ENCODE measurements at regions not wholly inside any gene's neighbourhood (a gene's known extent, or its start where the extent isn't known, plus 50 kb on each side); places are given as distances from the start of the nearest gene placed in this dataset.

DNA sequence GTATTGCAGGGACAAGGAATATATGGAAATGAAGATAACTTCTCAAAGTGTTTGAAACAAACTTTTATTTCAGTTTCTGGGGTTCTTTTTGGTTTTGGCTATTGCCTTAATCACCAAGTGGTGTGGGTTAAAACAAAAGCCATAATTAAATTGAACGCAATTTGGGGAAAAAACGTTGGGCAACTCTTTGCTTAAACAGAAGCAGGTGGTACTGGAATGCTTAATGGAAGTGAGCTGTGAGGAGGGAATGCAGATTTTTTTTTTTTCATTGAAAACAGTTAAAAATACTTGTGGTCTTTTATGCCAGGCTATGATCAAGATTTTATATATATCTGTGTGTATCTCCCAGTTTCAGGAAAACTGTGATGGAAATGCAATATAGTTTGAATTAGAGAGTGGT lies 195.7 kb upstream of the TUT7 start:
- TF ChIP-seq, protein P1, sequence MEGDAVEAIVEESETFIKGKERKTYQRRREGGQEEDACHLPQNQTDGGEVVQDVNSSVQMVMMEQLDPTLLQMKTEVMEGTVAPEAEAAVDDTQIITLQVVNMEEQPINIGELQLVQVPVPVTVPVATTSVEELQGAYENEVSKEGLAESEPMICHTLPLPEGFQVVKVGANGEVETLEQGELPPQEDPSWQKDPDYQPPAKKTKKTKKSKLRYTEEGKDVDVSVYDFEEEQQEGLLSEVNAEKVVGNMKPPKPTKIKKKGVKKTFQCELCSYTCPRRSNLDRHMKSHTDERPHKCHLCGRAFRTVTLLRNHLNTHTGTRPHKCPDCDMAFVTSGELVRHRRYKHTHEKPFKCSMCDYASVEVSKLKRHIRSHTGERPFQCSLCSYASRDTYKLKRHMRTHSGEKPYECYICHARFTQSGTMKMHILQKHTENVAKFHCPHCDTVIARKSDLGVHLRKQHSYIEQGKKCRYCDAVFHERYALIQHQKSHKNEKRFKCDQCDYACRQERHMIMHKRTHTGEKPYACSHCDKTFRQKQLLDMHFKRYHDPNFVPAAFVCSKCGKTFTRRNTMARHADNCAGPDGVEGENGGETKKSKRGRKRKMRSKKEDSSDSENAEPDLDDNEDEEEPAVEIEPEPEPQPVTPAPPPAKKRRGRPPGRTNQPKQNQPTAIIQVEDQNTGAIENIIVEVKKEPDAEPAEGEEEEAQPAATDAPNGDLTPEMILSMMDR (IDR thresholded peaks at IDR 0.05; ENCODE audit: low read depth, low read length), result no peak
- no peak for TF ChIP-seq EZH2phosphoT487 (IDR thresholded peaks at IDR 0.05; ENCODE audit: low read depth)
- H3K27me3 ChIP-seq (ENCODE audit: low read depth, low read length), result peaks cover 13% of the 10 kb centered on the region; the same call in 1 of the 2 replicates
- H3K4me1 ChIP-seq (ENCODE audit: low read length), result no peaks in the 10 kb centered on the region
- no peak overlapping the region for H2AFZ ChIP-seq (ENCODE audit: low read depth, low read length)
- no peak overlapping the region for H3K27ac ChIP-seq (ENCODE audit: low read length)
- H4K20me1 ChIP-seq (ENCODE audit: insufficient read depth, low read length), result no peaks in the 10 kb centered on the region
- no peaks in the 10 kb centered on the region for H3K9me3 ChIP-seq (ENCODE audit: insufficient read depth, low read length)
- no peak overlapping the region for H3K9ac ChIP-seq (ENCODE audit: low read length)
- no peaks in the 10 kb centered on the region for H3K79me2 ChIP-seq (ENCODE audit: low read length)
- H3K4me2 ChIP-seq (ENCODE audit: low read length), result no peak overlapping the region
- no peak overlapping the region for H3K4me3 ChIP-seq (ENCODE audit: low read length)
- H3K36me3 ChIP-seq (replicated peaks; ENCODE audit: low read depth, low read length), result no peaks in the 10 kb centered on the region

DNA sequence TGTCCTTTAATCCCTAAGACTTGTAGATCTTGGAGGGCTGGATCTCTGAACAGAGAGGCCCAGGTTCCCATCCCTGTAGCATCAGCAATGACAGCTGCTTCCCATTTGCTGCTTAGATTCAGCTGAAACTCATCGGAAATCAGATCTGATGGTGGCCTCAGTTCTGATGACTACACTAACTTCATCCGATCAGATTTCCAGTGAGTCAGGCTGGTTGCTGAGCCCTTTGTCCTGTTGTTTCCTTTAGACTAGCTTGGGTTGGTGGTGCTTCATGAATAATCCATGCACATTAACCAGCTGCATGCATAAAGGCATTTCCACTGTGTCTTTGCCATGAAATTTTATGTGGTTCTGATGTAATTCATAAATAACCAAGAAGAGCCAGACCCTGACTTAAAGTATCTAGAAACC lies 195.2 kb upstream of the TUT7 start:
- Histone ChIP-seq H3K4me3 (ENCODE audit: low read length) (no peak overlapping the region), H2AFZ (ENCODE audit: low read depth, low read length) (no peak overlapping the region), H3K9me3 (ENCODE audit: insufficient read depth, low read length) (no peaks in the 10 kb centered on the region), H3K9ac (ENCODE audit: low read length) (no peak overlapping the region), H3K4me2 (ENCODE audit: low read length) (no peak overlapping the region), H3K36me3 (replicated peaks; ENCODE audit: low read depth, low read length) (no peaks in the 10 kb centered on the region), H3K79me2 (ENCODE audit: low read length) (no peaks in the 10 kb centered on the region), H3K4me1 (ENCODE audit: low read length) (no peaks in the 10 kb centered on the region), H3K27ac (ENCODE audit: low read length) (no peak overlapping the region), H4K20me1 (ENCODE audit: insufficient read depth, low read length) (no peaks in the 10 kb centered on the region), H3K27me3 (ENCODE audit: low read depth, low read length) (peaks cover 13% of the 10 kb centered on the region; the same call in 1 of the 2 replicates)
- no peak for TF ChIP-seq EZH2phosphoT487 (IDR thresholded peaks at IDR 0.05; ENCODE audit: low read depth)
- TF ChIP-seq, protein P1 (IDR thresholded peaks at IDR 0.05; ENCODE audit: low read depth, low read length), result no peak

DNA sequence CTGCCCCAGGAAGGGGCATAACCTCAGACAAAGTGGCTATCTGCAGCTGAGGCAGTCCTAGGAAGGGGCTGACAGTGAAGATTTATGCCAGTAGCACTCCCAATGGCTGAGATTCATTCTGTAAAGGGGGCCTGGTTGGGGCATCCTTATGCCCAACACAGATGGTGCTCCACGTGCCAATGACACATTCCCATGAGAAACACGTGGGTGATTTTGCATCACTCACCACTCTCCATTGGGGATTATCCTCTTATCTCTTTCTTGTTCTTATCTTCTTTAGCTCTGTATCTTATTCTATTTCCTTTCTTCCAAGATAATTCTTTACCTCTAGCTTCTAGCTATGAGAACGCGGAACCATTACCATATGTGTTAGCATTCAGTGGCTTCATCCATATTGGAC lies 194.0 kb upstream of the TUT7 start:
- no peaks in the 10 kb centered on the region for H3K79me2 ChIP-seq (ENCODE audit: low read length)
- H3K4me3 ChIP-seq (ENCODE audit: low read length), result no peak overlapping the region
- TF ChIP-seq EZH2phosphoT487 (IDR thresholded peaks at IDR 0.05; ENCODE audit: low read depth), result no peak
- TF ChIP-seq, protein P1 (IDR thresholded peaks at IDR 0.05; ENCODE audit: low read depth, low read length), result no peak
- H3K9me3 ChIP-seq (ENCODE audit: insufficient read depth, low read length), result no peaks in the 10 kb centered on the region
- H2AFZ ChIP-seq (ENCODE audit: low read depth, low read length), result no peak overlapping the region
- H3K4me2 ChIP-seq (ENCODE audit: low read length), result no peak overlapping the region
- H3K36me3 ChIP-seq (replicated peaks; ENCODE audit: low read depth, low read length), result no peaks in the 10 kb centered on the region
- H3K27ac ChIP-seq (ENCODE audit: low read length), result no peak overlapping the region
- H4K20me1 ChIP-seq (ENCODE audit: insufficient read depth, low read length), result no peaks in the 10 kb centered on the region
- no peaks in the 10 kb centered on the region for H3K4me1 ChIP-seq (ENCODE audit: low read length)
- peaks cover 13% of the 10 kb centered on the region; the same call in 1 of the 2 replicates for H3K27me3 ChIP-seq (ENCODE audit: low read depth, low read length)
- no peak overlapping the region for H3K9ac ChIP-seq (ENCODE audit: low read length)

DNA sequence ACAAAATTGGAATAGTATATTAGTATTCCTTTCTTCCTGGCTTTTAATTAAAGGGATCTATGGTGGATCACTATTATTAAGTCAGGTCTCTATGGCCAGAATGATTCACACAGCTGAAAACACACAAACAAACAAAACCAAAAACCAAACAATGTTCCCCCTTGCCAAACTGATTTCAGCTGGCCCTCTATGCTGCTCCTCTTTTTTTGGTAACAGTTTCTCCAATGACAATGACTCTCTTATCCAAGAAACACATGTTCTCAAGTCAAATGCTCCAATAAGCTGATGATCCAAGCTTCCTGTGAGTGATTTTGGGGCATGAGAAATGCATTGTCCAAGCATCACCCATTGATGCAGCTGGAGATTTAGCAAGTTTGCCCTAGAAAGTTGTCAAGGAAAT lies 193.4 kb upstream of the TUT7 start:
- Histone ChIP-seq H3K9ac (ENCODE audit: low read length) (no peak overlapping the region), H2AFZ (ENCODE audit: low read depth, low read length) (no peak overlapping the region), H4K20me1 (ENCODE audit: insufficient read depth, low read length) (no peaks in the 10 kb centered on the region), H3K27ac (ENCODE audit: low read length) (no peak overlapping the region), H3K79me2 (ENCODE audit: low read length) (no peaks in the 10 kb centered on the region), H3K9me3 (ENCODE audit: insufficient read depth, low read length) (no peaks in the 10 kb centered on the region), H3K27me3 (ENCODE audit: low read depth, low read length) (peaks cover 13% of the 10 kb centered on the region; the same call in 1 of the 2 replicates), H3K36me3 (replicated peaks; ENCODE audit: low read depth, low read length) (no peaks in the 10 kb centered on the region), H3K4me1 (ENCODE audit: low read length) (no peaks in the 10 kb centered on the region), H3K4me3 (ENCODE audit: low read length) (no peak overlapping the region), H3K4me2 (ENCODE audit: low read length) (no peak overlapping the region)
- no peak for TF ChIP-seq EZH2phosphoT487 (IDR thresholded peaks at IDR 0.05; ENCODE audit: low read depth)
- TF ChIP-seq, protein P1 (IDR thresholded peaks at IDR 0.05; ENCODE audit: low read depth, low read length), result no peak
